Spleen (tissue), 7 donors: ENCODE measurements at regions not wholly inside any gene's neighbourhood (a gene's known extent, or its start where the extent isn't known, plus 50 kb on each side); places are given as distances from the start of the nearest gene placed in this dataset.

Experiments used
- CTCF ChIP-seq, 11 experiments: fragments of 200-600 bp in 7 of 11; fragments of 450-650 bp in 4 of 11; sonication (generic) in 4 of 11; IDR thresholded peaks in 8 of 11; conservative IDR thresholded peaks in 3 of 11; 1 replicate in 7 of 11; 2 replicates in 4 of 11; pipeline versions ENCODE4 v1.4.0 to v1.8.0; 2016 to 2021; ENCODE audit warnings: antibody characterized with exemption in 11 of 11, inconsistent platforms in 4 of 11, mild to moderate bottlenecking in 1 of 11
- POLR2AphosphoS5 ChIP-seq, 3 donors: sonication (generic); formaldehyde crosslinking; IDR thresholded peaks; one replicate each; pipeline ENCODE4 v1.5.1; 2017; ENCODE audit warnings: antibody characterized with exemption in 3 of 3
- donor health status: DM: no; HTN: no; CAD: no; lungs with moderate emphysema.
- donor health status: DM: no; HTN: no; CAD: no.
- donor health status: DM: no; HTN: no; CAD: no.

- TF ChIP-seq CTCF (IDR thresholded peaks at IDR 0.05 in 8 of 11, conservative IDR thresholded peaks at IDR 0.05 in 3 of 11) (no peak), POLR2AphosphoS5 (IDR thresholded peaks at IDR 0.05) (no peak)
These were observed 236.3 kb upstream of the ADAMTS3 start for GRCh38 chr4:72805284-72805683.
